H9 (cell line): ENCODE measurements at regions not wholly inside any gene's neighbourhood (a gene's known extent, or its start where the extent isn't known, plus 50 kb on each side); places are given as distances from the start of the nearest gene placed in this dataset.
"Not testable (repeated sequence)": the region's sequence is repeated elsewhere in the genome, so short reads cannot be mapped to it uniquely, and the experiment has no call there.

Experiments used
- DNase-seq: peaks from one replicate; pipeline ENCODE4 v3.0.0-alpha.2; 2017
- H2AFZ ChIP-seq: one replicate; pipeline ENCODE4 v1.6.1; 2013; ENCODE audit warnings: mild to moderate bottlenecking, low read length, control low read depth, moderate library complexity
- H2AK5ac ChIP-seq: 2 replicates; pipeline ENCODE4 v1.6.1; 2013; ENCODE audit warnings: low read length, control low read depth, mixed read lengths; ENCODE audit not compliant: insufficient read length
- H2BK120ac ChIP-seq: one replicate; pipeline ENCODE4 v1.6.1; 2013; ENCODE audit warnings: low read depth, mild to moderate bottlenecking, low read length, control low read depth, inconsistent platforms; ENCODE audit not compliant: poor library complexity, severe bottlenecking
- H2BK12ac ChIP-seq: 2 replicates; pipeline ENCODE4 v1.6.1; 2013; ENCODE audit warnings: low read length, control low read depth, mixed read lengths, low read depth; ENCODE audit not compliant: insufficient read length
- H2BK15ac ChIP-seq: 2 replicates; pipeline ENCODE4 v1.6.1; 2013; ENCODE audit warnings: low read depth, low read length, control low read depth
- H2BK20ac ChIP-seq: one replicate; pipeline ENCODE4 v1.6.1; 2013; ENCODE audit warnings: low read depth, mild to moderate bottlenecking, low read length, control low read depth, inconsistent platforms; ENCODE audit not compliant: poor library complexity, severe bottlenecking
- H2BK5ac ChIP-seq: 2 replicates; pipeline ENCODE4 v1.6.1; 2013; ENCODE audit warnings: low read length, control low read depth, mixed read lengths; ENCODE audit not compliant: insufficient read length
- H3K14ac ChIP-seq: 2 replicates; pipeline ENCODE4 v1.6.1; 2013; ENCODE audit warnings: low read length, control low read depth; ENCODE audit not compliant: insufficient read depth
- H3K18ac ChIP-seq: 2 replicates; pipeline ENCODE4 v1.6.1; 2013; ENCODE audit warnings: low read depth, mild to moderate bottlenecking, mixed read lengths, low read length, control low read depth; ENCODE audit not compliant: insufficient read length
- H3K23ac ChIP-seq: 2 replicates; pipeline ENCODE4 v1.6.1; 2013; ENCODE audit warnings: low read length, control low read depth, mixed read lengths, low read depth; ENCODE audit not compliant: insufficient read length
- H3K23me2 ChIP-seq: 2 replicates; pipeline ENCODE4 v1.6.1; 2013; ENCODE audit warnings: low read depth, mild to moderate bottlenecking, mixed read lengths, low read length, control low read depth; ENCODE audit not compliant: insufficient read length, poor library complexity, severe bottlenecking
- H3K27ac ChIP-seq: 2 replicates; pipeline ENCODE4 v1.5.1; 2013; ENCODE audit warnings: low read length, control low read depth, mixed read lengths, low read depth; ENCODE audit not compliant: insufficient read length
- H3K27me3 ChIP-seq: 2 replicates; pipeline ENCODE4 v1.6.1; 2013; ENCODE audit warnings: low read length, control low read depth, inconsistent platforms; ENCODE audit not compliant: insufficient read depth
- H3K4ac ChIP-seq: 2 replicates; pipeline ENCODE4 v1.6.1; 2013; ENCODE audit warnings: low read depth, mild to moderate bottlenecking, control low read depth, inconsistent platforms, low read length, moderate library complexity
- H3K4me1 ChIP-seq: 2 replicates; pipeline ENCODE4 v1.6.1; 2013; ENCODE audit warnings: low read length, control low read depth, inconsistent platforms; ENCODE audit not compliant: insufficient read depth
- H3K4me2 ChIP-seq: 2 replicates; pipeline ENCODE4 v1.6.1; 2013; ENCODE audit warnings: low read length, control low read depth, mixed read lengths; ENCODE audit not compliant: insufficient read length, insufficient read depth
- H3K56ac ChIP-seq: 2 replicates; pipeline ENCODE4 v1.6.1; 2013; ENCODE audit warnings: low read depth, mild to moderate bottlenecking, mixed read lengths, low read length, control low read depth; ENCODE audit not compliant: insufficient read length
- H3K79me1 ChIP-seq: 2 replicates; pipeline ENCODE4 v1.6.1; 2013; ENCODE audit warnings: low read depth, mild to moderate bottlenecking, moderate library complexity, low read length, control low read depth, inconsistent platforms; ENCODE audit not compliant: insufficient read depth, poor library complexity, severe bottlenecking
- H3K79me2 ChIP-seq: 2 replicates; pipeline ENCODE4 v1.6.1; 2013; ENCODE audit warnings: low read length, control low read depth, inconsistent platforms; ENCODE audit not compliant: insufficient read depth
- H3K9ac ChIP-seq: 2 replicates; pipeline ENCODE4 v1.6.1; 2013; ENCODE audit warnings: low read length, control low read depth, mixed read lengths; ENCODE audit not compliant: insufficient read length; ENCODE audit errors: extremely low read depth
- H3K9me3 ChIP-seq: one replicate; pipeline ENCODE4 v1.6.1; 2013; ENCODE audit warnings: low read depth, low read length, inconsistent platforms; ENCODE audit not compliant: control insufficient read depth
- H3T11ph ChIP-seq: one replicate; pipeline ENCODE4 v1.6.1; 2013; ENCODE audit warnings: mild to moderate bottlenecking, low read length, control low read depth, inconsistent platforms
- H4K20me1 ChIP-seq: one replicate; pipeline ENCODE4 v1.6.1; 2013; ENCODE audit not compliant: control insufficient read depth, insufficient read length, insufficient read depth
- H4K5ac ChIP-seq: 2 replicates; pipeline ENCODE4 v1.6.1; 2013; ENCODE audit warnings: low read depth, mild to moderate bottlenecking, mixed read lengths, low read length, control low read depth; ENCODE audit not compliant: insufficient read length
- H4K8ac ChIP-seq: replicated peaks from 2 replicates; pipeline ENCODE4 v1.6.1; 2013; ENCODE audit warnings: low read length, control low read depth, mixed read lengths, low read depth; ENCODE audit not compliant: insufficient read length
- H4K91ac ChIP-seq: 2 replicates; pipeline ENCODE4 v1.6.1; 2013; ENCODE audit warnings: low read depth, mild to moderate bottlenecking, moderate library complexity, mixed read lengths, low read length, control low read depth; ENCODE audit not compliant: insufficient read length
- H3K27ac Mint-ChIP-seq, 3 experiments: 2 replicates in 2 of 3; 3 replicates in 1 of 3; pipeline ENCODE4 v1.8.0; 2020 to 2021; ENCODE audit warnings: mixed read lengths in 3 of 3, mild to moderate bottlenecking in 1 of 3, moderate library complexity in 1 of 3
- H3K27me3 Mint-ChIP-seq: 2 replicates; pipeline ENCODE4 v1.8.0; 2021; ENCODE audit warnings: low read depth, mild to moderate bottlenecking, moderate library complexity, mixed read lengths
- H3K36me3 Mint-ChIP-seq, 3 experiments: 2 replicates in 2 of 3; 3 replicates in 1 of 3; pipeline ENCODE4 v1.8.0; 2020 to 2021; ENCODE audit warnings: low read depth in 3 of 3, mixed read lengths in 3 of 3; ENCODE audit not compliant: insufficient read depth in 1 of 3
- H3K4me1 Mint-ChIP-seq, 2 experiments: 2 replicates each; pipeline ENCODE4 v1.8.0; 2020; ENCODE audit warnings: mixed read lengths in 2 of 2
- H3K4me3 Mint-ChIP-seq, 2 experiments: 2 replicates in 1 of 2; 3 replicates in 1 of 2; pipeline ENCODE4 v1.8.0; 2020 to 2021; ENCODE audit warnings: mild to moderate bottlenecking in 2 of 2, mixed read lengths in 2 of 2, moderate library complexity in 1 of 2
- H3K9me3 Mint-ChIP-seq, 2 experiments: 2 replicates in 1 of 2; 3 replicates in 1 of 2; pipeline ENCODE4 v1.8.0; 2020; ENCODE audit warnings: mild to moderate bottlenecking in 2 of 2, mixed read lengths in 2 of 2, moderate library complexity in 1 of 2
- CTCF ChIP-seq: fragments of 200-600 bp; sonication (generic); conservative IDR thresholded peaks from 3 replicates; pipeline ENCODE4 v1.8.0; 2021; ENCODE audit warnings: antibody characterized with exemption, mild to moderate bottlenecking
- WGBS: extraction: QIAGEN DNeasy Blood & Tissue Kit; methylation state at CpG from one replicate; pipeline ENCODE4 v1.1.7; 2013; ENCODE audit warnings: missing lambda C conversion rate, low lambda C conversion rate, mixed read lengths; ENCODE audit not compliant: insufficient read length; ENCODE audit errors: extremely low coverage; 5-methylcytosine and 5-hydroxymethylcytosine counted together

- Histone ChIP-seq H3K9ac (no peak overlapping the region), H3T11ph (no peak overlapping the region), H3K27me3 (no peaks in the 10 kb centered on the region), H3K14ac (no peak overlapping the region), H3K4ac (no peak overlapping the region), H3K4me2 (no peak overlapping the region), H3K23me2 (no peaks in the 10 kb centered on the region), H2AFZ (no peak overlapping the region), H3K56ac (no peak overlapping the region), H4K5ac (no peak overlapping the region), H3K18ac (no peak overlapping the region), H4K8ac (no peak overlapping the region), H2BK12ac (no peak overlapping the region), H2AK5ac (no peak overlapping the region), H4K20me1 (no peaks in the 10 kb centered on the region), H3K79me1 (no peaks in the 10 kb centered on the region), H2BK15ac (no peak overlapping the region), H2BK20ac (no peak overlapping the region), H3K9me3 (no peaks in the 10 kb centered on the region), H2BK5ac (no peak overlapping the region), H3K4me1 (no peaks in the 10 kb centered on the region), H2BK120ac (no peak overlapping the region), H3K23ac (no peak overlapping the region), H4K91ac (no peak overlapping the region), H3K27ac (no peak overlapping the region), H3K79me2 (no peaks in the 10 kb centered on the region)
- H3K36me3 Mint-ChIP-seq = peaks cover 0 to 2% (median 0%) of the 10 kb centered on the region in 3 experiments; a peak in 2 of 7 replicates
- WGBS = no CpG with 5 or more reads among the region's 10 CpGs
- H3K27me3 Mint-ChIP-seq = peaks cover 2% of the 10 kb centered on the region; the same call in 1 of the 2 replicates
- TF ChIP-seq CTCF = no peak
- no peak overlapping the region for H3K4me3 Mint-ChIP-seq
- peak overlapping the region in 1 of 3 experiments; percentile 74; a peak in 1 of 7 replicates for H3K27ac Mint-ChIP-seq
- H3K4me1 Mint-ChIP-seq = no peaks in the 10 kb centered on the region
- peaks cover 0 to 2% of the 10 kb centered on the region in 2 experiments; a peak in 3 of 5 replicates for H3K9me3 Mint-ChIP-seq
- no peak for DNase-seq
Measured at GRCh38 chr20:26134606-26135005, 438.0 kb upstream of the ZNF337 start.

DNA sequence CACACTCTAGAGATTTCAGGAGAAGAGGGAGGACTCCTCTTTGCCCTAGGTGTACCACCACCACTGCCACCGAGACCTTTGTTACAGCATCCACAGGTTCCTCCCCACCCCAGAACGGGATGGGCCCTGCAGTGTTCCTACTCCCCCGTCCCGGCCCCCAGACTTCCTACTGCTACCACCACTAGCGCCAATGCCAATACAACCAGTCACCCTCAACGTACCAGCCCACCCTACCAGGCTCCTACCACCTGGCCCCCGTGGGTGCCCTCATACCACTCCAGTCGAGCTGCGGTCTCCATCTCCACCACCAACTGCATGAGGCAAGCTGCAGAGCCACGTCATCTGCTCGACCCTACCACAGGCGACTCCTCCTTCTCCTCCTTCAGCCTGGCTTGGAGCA lies 437.1 kb upstream of the ZNF337 start:
- WGBS = no CpG with 5 or more reads among the region's 12 CpGs

More for the DNA sequence above, 437.1 kb upstream of the ZNF337 start:
- H3K4me1 Mint-ChIP-seq, H3K14ac ChIP-seq, H2AFZ ChIP-seq, H3K23me2 ChIP-seq, H3K4me1 ChIP-seq, H3K9me3 ChIP-seq, H3K27me3 Mint-ChIP-seq, H2BK15ac ChIP-seq, H4K8ac ChIP-seq, H3K9me3 Mint-ChIP-seq, H3K9ac ChIP-seq, H3T11ph ChIP-seq, H3K27me3 ChIP-seq, H2BK12ac ChIP-seq, H3K4me2 ChIP-seq, H3K79me2 ChIP-seq, H3K56ac ChIP-seq, H3K36me3 Mint-ChIP-seq, H4K5ac ChIP-seq, H3K18ac ChIP-seq, H2BK120ac ChIP-seq, H3K27ac ChIP-seq, DNase-seq, H4K91ac ChIP-seq, H4K20me1 ChIP-seq, H3K23ac ChIP-seq, H3K4ac ChIP-seq, H3K79me1 ChIP-seq, H2AK5ac ChIP-seq, H2BK5ac ChIP-seq, H2BK20ac ChIP-seq, H3K4me3 Mint-ChIP-seq: not testable (repeated sequence)
- peak overlapping the region in 1 of 3 experiments; percentile 19; a peak in 2 of 7 replicates for H3K27ac Mint-ChIP-seq
